A549 (cell line): ENCODE measurements at regions not wholly inside any gene's neighbourhood (a gene's known extent, or its start where the extent isn't known, plus 50 kb on each side); places are given as distances from the start of the nearest gene placed in this dataset.

Experiments
- ATAC-seq, 2 experiments: fragments of 200-7000 bp in 1 of 2; fragments of >200 bp in 1 of 2; cut with Nextera tagmentation in 1 of 2; cut with Tn5 transposase in 1 of 2; 3 replicates each; pipeline versions ENCODE4 v1.8.0 to v1.9.1; 2018 to 2020; ENCODE audit warnings: mild to moderate bottlenecking in 1 of 2, moderate library complexity in 1 of 2
- CTCF ChIA-PET: fragments of 300-600 bp; sonication (Branson Sonifier 250); formaldehyde crosslinking; extraction: SDS; loops from one replicate; lab custom pipeline; 2021; ENCODE audit warnings: antibody characterized with exemption, inconsistent platforms; lab: Yijun Ruan, JAX
- POLR2A ChIA-PET: fragments of 350-600 bp; formaldehyde crosslinking; extraction: SDS; loops from one replicate; lab custom pipeline; 2021; ENCODE audit warnings: antibody characterized with exemption, inconsistent platforms; lab: Yijun Ruan, JAX
- DNase-seq, 2 experiments: peaks; one replicate each; pipeline versions ENCODE4 v3.0.0 to v3.0.0-alpha.2; 2011 to 2016; ENCODE audit warnings: low read depth in 1 of 2, low spot score in 1 of 2
- FAIRE-seq: peaks from 2 replicates; lab custom pipeline; 2011; peaks lifted over from hg19 to GRCh38; lab: Jason Lieb, UNC
- H3K27ac ChIP-seq, 2 experiments: fragments of >200 bp; sonication (Bioruptor Twin); formaldehyde crosslinking; 3 replicates each; pipeline ENCODE4 v1.5.1; 2016 to 2017
- H3K4me1 ChIP-seq: fragments of >200 bp; sonication (Bioruptor Twin); formaldehyde crosslinking; 3 replicates; pipeline ENCODE4 v1.6.1; 2016
- H3K4me2 ChIP-seq: fragments of >200 bp; sonication (Bioruptor Twin); formaldehyde crosslinking; 3 replicates; pipeline ENCODE4 v1.6.1; 2016
- H3K4me3 ChIP-seq: fragments of >200 bp; sonication (Bioruptor Twin); formaldehyde crosslinking; 3 replicates; pipeline ENCODE4 v1.5.1; 2016
- H3K9me3 ChIP-seq: fragments of >200 bp; sonication (Bioruptor Twin); formaldehyde crosslinking; 3 replicates; pipeline ENCODE4 v1.6.1; 2016
- BCL3 ChIP-seq: fragments of >200 bp; sonication (Bioruptor Twin); formaldehyde crosslinking; IDR thresholded peaks from 3 replicates; pipeline ENCODE4 v1.6.1; 2016
- CEBPB ChIP-seq, 2 experiments: fragments of >200 bp in 1 of 2; sonication (Bioruptor Twin) in 1 of 2; formaldehyde crosslinking in 1 of 2; IDR thresholded peaks; 2 replicates each; pipeline ENCODE4 v1.6.1; 2012 to 2016
- CHD2 ChIP-seq: fragments of 150-350 bp; IDR thresholded peaks from 2 replicates; pipeline ENCODE4 v1.6.1; 2014; ENCODE audit warnings: low read length; ENCODE audit not compliant: partially characterized antibody
- CHD4 ChIP-seq: fragments of 200-600 bp; sonication (generic); IDR thresholded peaks from 2 replicates; pipeline ENCODE4 v1.6.1; 2016; ENCODE audit warnings: antibody characterized with exemption, mild to moderate bottlenecking, borderline replicate concordance
- CTCF ChIP-seq: fragments of >200 bp; sonication (Bioruptor Twin); formaldehyde crosslinking; IDR thresholded peaks from 3 replicates; pipeline ENCODE4 v1.5.1; 2016
- ELK1 ChIP-seq: fragments of 150-350 bp; IDR thresholded peaks from 2 replicates; pipeline ENCODE4 v1.6.1; 2014; ENCODE audit warnings: low read depth, mild to moderate bottlenecking, low read length
- FOSL2 ChIP-seq, 2 experiments: fragments of 450-650 bp in 1 of 2; fragments of >200 bp in 1 of 2; sonication (Bioruptor Twin) in 1 of 2; formaldehyde crosslinking; IDR thresholded peaks; 2 replicates each; pipeline versions ENCODE4 v1.5.0 to v1.6.1; 2016 to 2020; ENCODE audit warnings: mild to moderate bottlenecking in 1 of 2, moderate library complexity in 1 of 2
- FOXS1 ChIP-seq: fragments of 250-450 bp; sonication (Bioruptor Pico); IDR thresholded peaks from 2 replicates; pipeline ENCODE4 v1.5.0; 2020; ENCODE audit warnings: mild to moderate bottlenecking, moderate library complexity
- HDAC2 ChIP-seq: fragments of 200-600 bp; sonication (generic); IDR thresholded peaks from 2 replicates; pipeline ENCODE4 v1.6.1; 2016
- HES2 ChIP-seq: fragments of >200 bp; sonication (Bioruptor Twin); formaldehyde crosslinking; IDR thresholded peaks from 2 replicates; pipeline ENCODE4 v1.6.1; 2016
- HMGXB4 ChIP-seq: fragments of 250-450 bp; sonication (Bioruptor Pico); IDR thresholded peaks from 2 replicates; pipeline ENCODE4 v1.5.0; 2021; ENCODE audit warnings: mild to moderate bottlenecking, moderate library complexity, borderline replicate concordance
- MAX ChIP-seq: IDR thresholded peaks from 2 replicates; pipeline ENCODE4 v1.6.1; 2012
- NFE2L2 ChIP-seq: fragments of 150-350 bp; conservative IDR thresholded peaks from 2 replicates; pipeline ENCODE4 v1.6.1; 2014; ENCODE audit warnings: low read length
- PBX3 ChIP-seq: IDR thresholded peaks from 2 replicates; pipeline ENCODE4 v1.6.1; 2012
- RCOR1 ChIP-seq: fragments of 150-350 bp; IDR thresholded peaks from 2 replicates; pipeline ENCODE4 v1.6.1; 2014; ENCODE audit warnings: antibody characterized with exemption, low read length, low read depth
- REST ChIP-seq: fragments of 200-600 bp; sonication (generic); IDR thresholded peaks from 2 replicates; pipeline ENCODE4 v1.6.1; 2016; ENCODE audit warnings: antibody characterized with exemption, mild to moderate bottlenecking, moderate library complexity
- RFX5 ChIP-seq: fragments of 450-650 bp; IDR thresholded peaks from 2 replicates; pipeline ENCODE4 v1.7.1; 2014; ENCODE audit warnings: antibody characterized with exemption, mild to moderate bottlenecking, moderate library complexity
- RNF2 ChIP-seq: fragments of 200-600 bp; sonication (generic); IDR thresholded peaks from 2 replicates; pipeline ENCODE4 v1.6.1; 2016; ENCODE audit warnings: low read depth, mild to moderate bottlenecking, antibody characterized with exemption, moderate library complexity, borderline replicate concordance
- SREBF2 ChIP-seq: fragments of 450-650 bp; IDR thresholded peaks from 2 replicates; pipeline ENCODE4 v1.6.1; 2014; ENCODE audit warnings: mild to moderate bottlenecking, moderate library complexity
- TFCP2L1 ChIP-seq: fragments of 250-450 bp; sonication (Bioruptor Pico); IDR thresholded peaks from 2 replicates; pipeline ENCODE4 v1.5.0; 2021; ENCODE audit warnings: mild to moderate bottlenecking
- ZNF302 ChIP-seq: fragments of 250-450 bp; sonication (Bioruptor Pico); IDR thresholded peaks from 2 replicates; pipeline ENCODE4 v1.9.0; 2021; ENCODE audit warnings: inconsistent platforms, mild to moderate bottlenecking, moderate library complexity
- WGBS: methylation state at CpG from one replicate; pipeline ENCODE4 v1.1.6; 2017; ENCODE audit errors: missing lambda C conversion rate; 5-methylcytosine and 5-hydroxymethylcytosine counted together

- ATAC-seq (0 out of 6 replicates have a peak, but pooled peaks of 1 of the 2 experiments have one; percentile 29), FAIRE-seq (peak; percentile 13), DNase-seq (no peak)
- CTCF ChIA-PET, result interaction anchor here (0.7 to 13.8 kb wide), 6 partner anchors 6 to 142 kb away, joined by 3 to 178 read pairs (median 7); partner anchors contain the start of gene DHX8
- no peak overlapping the region for H3K27ac ChIP-seq
- H3K9me3 ChIP-seq, result peaks cover 7% of the 10 kb centered on the region
- no peak overlapping the region for H3K4me3 ChIP-seq
- TF ChIP-seq REST, result no peak
- TF ChIP-seq FOSL2 (IDR thresholded peaks at IDR 0.05), result no peak
- peak; percentile 39 for TF ChIP-seq FOSL2 (CRISPR knock-in tag; IDR thresholded peaks at IDR 0.05)
- TF ChIP-seq, all 56 proteins: peak for 1
- Histone ChIP-seq H3K4me2 (peak overlapping the region; percentile 20; the same call in 1 of the 3 replicates), H3K4me1 (peaks cover 10% of the 10 kb centered on the region)
- POLR2A ChIA-PET, result interaction anchor here (1.4 to 3.0 kb wide), 2 partner anchors 19 to 26 kb away, joined by 6 to 20 read pairs; no protein-coding TSS in a partner anchor
- WGBS, result 58% methylated on average over 7 of the region's 7 CpGs
These were observed 56.8 kb upstream of the ARL4D start for GRCh38 chr17:43341715-43342588.

GRCh38 chr17:43338886-43339516 lies 59.8 kb upstream of the ARL4D start:
- DNase-seq, result peak in 1 of 2 experiments; percentile 83
- Histone ChIP-seq H3K4me1 (peaks cover 11% of the 10 kb centered on the region), H3K9me3 (no peaks in the 10 kb centered on the region), H3K4me2 (peak overlapping the region; percentile 35; the same call in 2 of the 3 replicates), H3K4me3 (no peak overlapping the region), H3K27ac (no peak overlapping the region)
- ATAC-seq, result peak; percentile 41 to 74; a peak in 4 of 6 replicates
- FAIRE-seq, result no peak
- WGBS, result 42% methylated on average over 11 of the region's 11 CpGs
- ChIA-PET CTCF (interaction anchor here (0.6 to 12.9 kb wide), 16 partner anchors 9 to 421 kb away, joined by 3 to 178 read pairs (median 4); partner anchors contain the start of genes ARL4D and DHX8), POLR2A (interaction anchor here (1.0 to 1.7 kb wide), 2 partner anchors 22 to 30 kb away, joined by 3 to 19 read pairs; no protein-coding TSS in a partner anchor)
- no peak for TF ChIP-seq RFX5
- TF ChIP-seq MAX, result no peak
- no peak for TF ChIP-seq NFE2L2
- TF ChIP-seq BCL3, result no peak
- no peak for TF ChIP-seq HDAC2
- TF ChIP-seq CEBPB (IDR thresholded peaks at IDR 0.05), result no peak
- TF ChIP-seq SREBF2, result no peak
- no peak for TF ChIP-seq ELK1
- no peak for TF ChIP-seq RNF2
- no peak for TF ChIP-seq ZNF302 (CRISPR knock-in tag)
- TF ChIP-seq HMGXB4 (CRISPR knock-in tag), result no peak
- peak; percentile 81 for TF ChIP-seq CTCF
- TF ChIP-seq TFCP2L1, result no peak
- no peak for TF ChIP-seq CHD2
- no peak for TF ChIP-seq PBX3
- TF ChIP-seq RCOR1, result no peak
- TF ChIP-seq HES2, result no peak
- TF ChIP-seq FOXS1, result no peak
- no peak for TF ChIP-seq CHD4
